Endothelial cell of umbilical vein (primary cell): ENCODE measurements at regions not wholly inside any gene's neighbourhood (a gene's known extent, or its start where the extent isn't known, plus 50 kb on each side); places are given as distances from the start of the nearest gene placed in this dataset.

Experiments
- BruUV-seq: library from RNA; stranded (reverse); fragments of 400-500 nt; replicated peaks from 2 replicates; lab custom pipeline; 2021; lab: Mats Ljungman, UMichigan
- CTCF ChIA-PET: fragments of 300-600, 350-600 bp; sonication (Branson Sonifier 250); formaldehyde crosslinking; loops from one replicate; lab custom pipeline; 2021; ENCODE audit warnings: antibody characterized with exemption, inconsistent platforms; lab: Charles Lee
- POLR2A ChIA-PET: fragments of 300-600, 350-600 bp; sonication (Branson Sonifier 250); formaldehyde crosslinking; loops from one replicate; lab custom pipeline; 2021; ENCODE audit warnings: antibody characterized with exemption, inconsistent platforms; lab: Charles Lee
- DNase-seq: peaks from one replicate; pipeline ENCODE4 v3.0.0-alpha.2; 2011; ENCODE audit warnings: low read depth, low spot score
- FAIRE-seq: peaks from 2 replicates; lab custom pipeline; 2011; peaks lifted over from hg19 to GRCh38; lab: Jason Lieb, UNC
- H2AFZ ChIP-seq: 2 replicates; pipeline ENCODE4 v1.6.0; 2012; ENCODE audit warnings: low read depth, low read length, control low read depth, inconsistent platforms
- H3K27ac ChIP-seq: 2 replicates; pipeline ENCODE4 v1.5.1; 2011; ENCODE audit warnings: low read depth, mild to moderate bottlenecking, control low read depth, low read length, moderate library complexity; ENCODE audit not compliant: insufficient read depth
- H3K27me3 ChIP-seq, 2 experiments: 2 replicates each; pipeline versions ENCODE4 v1.6.0 to v1.6.1; 2011; ENCODE audit warnings: low read length in 2 of 2, mixed read lengths in 1 of 2; ENCODE audit not compliant: control insufficient read depth in 2 of 2, insufficient read depth in 2 of 2
- H3K36me3 ChIP-seq, 2 experiments: 2 replicates in 1 of 2; 3 replicates in 1 of 2; pipeline ENCODE4 v1.5.1; 2011; ENCODE audit warnings: low read length in 2 of 2, mild to moderate bottlenecking in 1 of 2, moderate library complexity in 1 of 2; ENCODE audit not compliant: control insufficient read depth in 2 of 2, insufficient read depth in 2 of 2; ENCODE audit errors: extremely low read depth in 1 of 2
- H3K4me1 ChIP-seq: 3 replicates; pipeline ENCODE4 v1.5.1; 2011; ENCODE audit warnings: mild to moderate bottlenecking, low read length; ENCODE audit not compliant: control insufficient read depth, insufficient read depth; ENCODE audit errors: extremely low read depth
- H3K4me2 ChIP-seq: 2 replicates; pipeline ENCODE4 v1.6.1; 2011; ENCODE audit warnings: low read length, control low read depth, mixed read lengths; ENCODE audit not compliant: insufficient read depth
- H3K4me3 ChIP-seq, 3 experiments: fragments of 200-600 bp in 1 of 3; sonication (generic), shearing (Covaris generic) in 1 of 3; replicated peaks in 1 of 3; 2 replicates each; pipeline ENCODE4 v1.5.1; 2011 to 2016; ENCODE audit warnings: control low read depth in 3 of 3, low read length in 3 of 3, mild to moderate bottlenecking in 2 of 3, inconsistent platforms in 1 of 3, low read depth in 1 of 3, moderate library complexity in 1 of 3; ENCODE audit not compliant: insufficient read depth in 1 of 3
- H3K79me2 ChIP-seq: 2 replicates; pipeline ENCODE4 v1.6.0; 2012; ENCODE audit warnings: low read length, inconsistent platforms; ENCODE audit not compliant: control insufficient read depth, insufficient read depth
- H3K9ac ChIP-seq: replicated peaks from 2 replicates; pipeline ENCODE3; 2011; ENCODE audit warnings: low read length, control low read depth; ENCODE audit not compliant: insufficient read depth; ENCODE audit errors: extremely low read depth
- H3K9me1 ChIP-seq: replicated peaks from 3 replicates; pipeline ENCODE4 v1.6.0; 2011; ENCODE audit warnings: mild to moderate bottlenecking, low read length; ENCODE audit not compliant: control insufficient read depth, insufficient read depth; ENCODE audit errors: extremely low read depth
- H3K9me3 ChIP-seq: replicated peaks from 2 replicates; pipeline ENCODE4 v1.5.1; 2012; ENCODE audit warnings: low read length, inconsistent platforms; ENCODE audit not compliant: control insufficient read depth, insufficient read depth
- H4K20me1 ChIP-seq: replicated peaks from 2 replicates; pipeline ENCODE3; 2011; ENCODE audit warnings: mild to moderate bottlenecking, low read length; ENCODE audit not compliant: control insufficient read depth, insufficient read depth; ENCODE audit errors: extremely low read depth
- CTCF ChIP-seq, 2 donors: IDR thresholded peaks; 1 replicate in 1 of 2; 2 replicates in 1 of 2; pipeline ENCODE4 v1.5.1; 2011; ENCODE audit warnings: low read length in 2 of 2, mild to moderate bottlenecking in 2 of 2, moderate library complexity in 2 of 2, control low read depth in 1 of 2, inconsistent platforms in 1 of 2, low read depth in 1 of 2; ENCODE audit not compliant: insufficient read depth in 1 of 2; ENCODE audit errors: extremely low read depth in 1 of 2
- EZH2 ChIP-seq: IDR thresholded peaks from 2 replicates; pipeline ENCODE4 v1.6.1; 2012; ENCODE audit warnings: borderline replicate concordance, low read depth, mild to moderate bottlenecking, moderate library complexity, low read length, inconsistent platforms; ENCODE audit not compliant: severe bottlenecking
- FOS ChIP-seq: IDR thresholded peaks from 2 replicates; pipeline ENCODE4 v1.6.1; 2011; ENCODE audit warnings: mild to moderate bottlenecking, low read length, moderate library complexity, borderline replicate concordance; ENCODE audit not compliant: insufficient read depth
- JUN ChIP-seq: IDR thresholded peaks from 2 replicates; pipeline ENCODE4 v1.6.1; 2011; ENCODE audit warnings: borderline replicate concordance, low read depth; ENCODE audit not compliant: insufficient read length, insufficient read depth
- POLR2A ChIP-seq: IDR thresholded peaks from 2 replicates; pipeline ENCODE4 v1.6.1; 2012; ENCODE audit warnings: low read depth, mild to moderate bottlenecking, control low read depth, low read length
- POLR2AphosphoS5 ChIP-seq: IDR thresholded peaks from 2 replicates; pipeline ENCODE4 v1.6.1; 2012; ENCODE audit warnings: low read depth, mild to moderate bottlenecking, control low read depth, low read length, moderate library complexity; ENCODE audit not compliant: insufficient read depth
- dilution Hi-C: fragments of 300-500 bp; cut with MboI; formaldehyde crosslinking; loops from one replicate; pipeline ENCODE4 v1.15.0; 2019; ENCODE audit warnings: low sequenced_read_pairs; ENCODE audit not compliant: extremely low pct_ligation_motif_present
- intact Hi-C: fragments of 100-400 bp; cut with micrococcal nuclease; formaldehyde crosslinking; loops from one replicate; pipeline ENCODE4 v1.10.0; 2022
- TF ChIP-seq, protein P1 (sequence below): IDR thresholded peaks from 2 replicates; pipeline ENCODE4 v1.6.1; 2011; ENCODE audit not compliant: insufficient read depth, insufficient read length

GRCh38 chr5:14039063-14039462, 94.6 kb upstream of the DNAH5 start:
- dilution Hi-C loops = no loop called here
- H2AFZ ChIP-seq = peak overlapping the region; percentile 63
- peak; percentile 73 for FAIRE-seq
- H3K36me3 ChIP-seq = no peaks in the 10 kb centered on the region
- H3K4me1 ChIP-seq = peaks cover 54% of the 10 kb centered on the region
- TF ChIP-seq EZH2 = no peak
- no peak for TF ChIP-seq POLR2AphosphoS5
- no peak for TF ChIP-seq POLR2A
- TF ChIP-seq FOS = peak; percentile 33
- no peak for TF ChIP-seq CTCF (IDR thresholded peaks at IDR 0.05; ENCODE audit: extremely low read depth in 1 of 2, insufficient read depth in 1 of 2, low read depth in 1 of 2, low read length in 2 of 2)
- TF ChIP-seq, protein P1, sequence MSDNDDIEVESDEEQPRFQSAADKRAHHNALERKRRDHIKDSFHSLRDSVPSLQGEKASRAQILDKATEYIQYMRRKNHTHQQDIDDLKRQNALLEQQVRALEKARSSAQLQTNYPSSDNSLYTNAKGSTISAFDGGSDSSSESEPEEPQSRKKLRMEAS = no peak
- peak; percentile 81 for TF ChIP-seq JUN
- peak overlapping the region; percentile 93 for H3K27ac ChIP-seq
- no peak overlapping the region for H3K4me2 ChIP-seq
- no peak overlapping the region for H3K4me3 ChIP-seq
- POLR2A ChIA-PET = no interaction called here
- intact Hi-C loops = loop anchor here (5.0 kb wide), 2 partner anchors 148 to 163 kb away; no protein-coding TSS in a partner anchor
- peak overlapping the region; percentile 12 for H3K9ac ChIP-seq
- H3K27me3 ChIP-seq = no peaks in the 10 kb centered on the region
- no peaks in the 10 kb centered on the region for H4K20me1 ChIP-seq
- H3K79me2 ChIP-seq = no peaks in the 10 kb centered on the region
- CTCF ChIA-PET = interaction anchor here (1.0 to 1.7 kb wide), 3 partner anchors 20 to 70 kb away, joined by 3 to 6 read pairs (median 3); no protein-coding TSS in a partner anchor
- H3K9me1 ChIP-seq = no peaks in the 10 kb centered on the region
- peak; percentile 80 for DNase-seq
- no peaks in the 10 kb centered on the region for H3K9me3 ChIP-seq
- no TSS peak for BruUV-seq
